ENCODE measurements at regions not wholly inside any gene's neighbourhood (a gene's known extent, or its start where the extent isn't known, plus 50 kb on each side); places are given as distances from the start of the nearest gene placed in this dataset.

- TF ChIP-seq CTCF (IDR thresholded peaks at IDR 0.05) (no peak), POLR2A (IDR thresholded peaks at IDR 0.05) (no peak)
Measured at GRCh38 chr5:54829676-54830535, 155.5 kb downstream of the ESM1 start.
